ENCODE measurements at regions not wholly inside any gene's neighbourhood (a gene's known extent, or its start where the extent isn't known, plus 50 kb on each side); places are given as distances from the start of the nearest gene placed in this dataset.

DNA sequence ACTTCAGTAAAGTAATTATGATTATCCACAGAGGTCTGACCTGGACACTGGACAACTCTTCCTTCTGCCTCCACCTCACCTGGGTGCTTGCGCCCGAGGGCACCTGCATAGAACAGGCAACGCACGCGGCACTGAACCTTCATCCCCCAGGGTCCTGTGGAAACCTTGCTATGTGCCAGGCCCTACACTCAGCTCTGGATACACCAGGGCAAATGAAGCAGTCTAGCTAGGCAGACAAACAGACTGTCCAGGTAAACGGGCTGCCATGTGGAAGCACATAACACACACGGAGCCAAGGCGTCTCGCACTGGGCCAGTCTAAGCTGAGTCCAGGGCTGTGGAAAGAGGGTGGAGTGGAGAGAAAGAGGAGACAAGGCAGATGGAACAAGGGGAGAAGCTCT, 109.3 kb upstream of the AFDN start:
- Histone ChIP-seq H3K27me3 (ENCODE audit: insufficient read depth, low read depth, low read length) (no peaks in the 10 kb centered on the region), H2AFZ (ENCODE audit: low read depth, low read length) (no peak overlapping the region), H3K4me2 (ENCODE audit: low read length) (no peak overlapping the region), H3K27ac (ENCODE audit: low read length) (no peak overlapping the region), H3K4me3 (ENCODE audit: low read length) (no peak overlapping the region), H3K9ac (ENCODE audit: low read length) (no peak overlapping the region), H3K79me2 (replicated peaks; ENCODE audit: insufficient read depth, low read length) (no peaks in the 10 kb centered on the region), H3K9me3 (ENCODE audit: low read length) (no peaks in the 10 kb centered on the region), H3K9me2 (ENCODE audit: insufficient read depth, low read length) (no peaks in the 10 kb centered on the region), H4K20me1 (ENCODE audit: insufficient read depth) (no peaks in the 10 kb centered on the region), H3K36me3 (ENCODE audit: insufficient read depth, low read length) (no peaks in the 10 kb centered on the region), H3F3A (ENCODE audit: insufficient read depth, low read length, poor library complexity, severe bottlenecking) (no peaks in the 10 kb centered on the region)
- no peak for TF ChIP-seq MXI1 (conservative IDR thresholded peaks at IDR 0.05; ENCODE audit: poor library complexity, severe bottlenecking)
- no peak for TF ChIP-seq SMC3 (conservative IDR thresholded peaks at IDR 0.05; ENCODE audit: poor library complexity)
- TF ChIP-seq POLR2AphosphoS5 (IDR thresholded peaks at IDR 0.05): no peak
- TF ChIP-seq, protein P1, sequence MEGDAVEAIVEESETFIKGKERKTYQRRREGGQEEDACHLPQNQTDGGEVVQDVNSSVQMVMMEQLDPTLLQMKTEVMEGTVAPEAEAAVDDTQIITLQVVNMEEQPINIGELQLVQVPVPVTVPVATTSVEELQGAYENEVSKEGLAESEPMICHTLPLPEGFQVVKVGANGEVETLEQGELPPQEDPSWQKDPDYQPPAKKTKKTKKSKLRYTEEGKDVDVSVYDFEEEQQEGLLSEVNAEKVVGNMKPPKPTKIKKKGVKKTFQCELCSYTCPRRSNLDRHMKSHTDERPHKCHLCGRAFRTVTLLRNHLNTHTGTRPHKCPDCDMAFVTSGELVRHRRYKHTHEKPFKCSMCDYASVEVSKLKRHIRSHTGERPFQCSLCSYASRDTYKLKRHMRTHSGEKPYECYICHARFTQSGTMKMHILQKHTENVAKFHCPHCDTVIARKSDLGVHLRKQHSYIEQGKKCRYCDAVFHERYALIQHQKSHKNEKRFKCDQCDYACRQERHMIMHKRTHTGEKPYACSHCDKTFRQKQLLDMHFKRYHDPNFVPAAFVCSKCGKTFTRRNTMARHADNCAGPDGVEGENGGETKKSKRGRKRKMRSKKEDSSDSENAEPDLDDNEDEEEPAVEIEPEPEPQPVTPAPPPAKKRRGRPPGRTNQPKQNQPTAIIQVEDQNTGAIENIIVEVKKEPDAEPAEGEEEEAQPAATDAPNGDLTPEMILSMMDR (IDR thresholded peaks at IDR 0.05; ENCODE audit: poor library complexity, severe bottlenecking): no peak
- no peak for TF ChIP-seq RAD21 (conservative IDR thresholded peaks at IDR 0.05)

DNA sequence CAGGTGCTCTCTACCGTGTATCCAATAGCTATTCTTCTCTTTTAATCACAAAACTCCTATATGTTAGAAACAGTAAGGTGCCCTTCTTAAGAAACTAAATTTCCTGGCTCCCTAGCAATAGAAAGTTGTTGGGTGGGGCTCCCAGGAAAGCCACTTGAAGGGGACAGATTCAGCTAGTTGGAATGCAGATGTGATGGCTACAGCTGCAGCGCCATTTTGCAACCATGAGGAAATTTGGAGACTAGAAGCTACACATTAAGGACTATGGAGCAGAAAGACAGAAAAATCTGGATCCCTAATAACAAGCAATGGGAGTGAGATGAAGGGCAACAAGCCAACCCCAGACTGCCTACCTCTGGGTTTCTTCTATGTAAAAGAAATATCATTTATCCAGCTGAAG, 108.8 kb upstream of the AFDN start:
- TF ChIP-seq SMC3 (conservative IDR thresholded peaks at IDR 0.05; ENCODE audit: poor library complexity): no peak
- no peaks in the 10 kb centered on the region for H3F3A ChIP-seq (ENCODE audit: insufficient read depth, low read length, poor library complexity, severe bottlenecking)
- H3K9ac ChIP-seq (ENCODE audit: low read length): no peak overlapping the region
- H4K20me1 ChIP-seq (ENCODE audit: insufficient read depth): no peaks in the 10 kb centered on the region
- no peaks in the 10 kb centered on the region for H3K79me2 ChIP-seq (replicated peaks; ENCODE audit: insufficient read depth, low read length)
- H3K4me3 ChIP-seq (ENCODE audit: low read length): no peak overlapping the region
- no peak overlapping the region for H2AFZ ChIP-seq (ENCODE audit: low read depth, low read length)
- H3K9me3 ChIP-seq (ENCODE audit: low read length): no peaks in the 10 kb centered on the region
- H3K4me2 ChIP-seq (ENCODE audit: low read length): no peak overlapping the region
- no peaks in the 10 kb centered on the region for H3K36me3 ChIP-seq (ENCODE audit: insufficient read depth, low read length)
- H3K9me2 ChIP-seq (ENCODE audit: insufficient read depth, low read length): no peaks in the 10 kb centered on the region
- H3K27ac ChIP-seq (ENCODE audit: low read length): no peak overlapping the region
- H3K27me3 ChIP-seq (ENCODE audit: insufficient read depth, low read depth, low read length): no peaks in the 10 kb centered on the region

DNA sequence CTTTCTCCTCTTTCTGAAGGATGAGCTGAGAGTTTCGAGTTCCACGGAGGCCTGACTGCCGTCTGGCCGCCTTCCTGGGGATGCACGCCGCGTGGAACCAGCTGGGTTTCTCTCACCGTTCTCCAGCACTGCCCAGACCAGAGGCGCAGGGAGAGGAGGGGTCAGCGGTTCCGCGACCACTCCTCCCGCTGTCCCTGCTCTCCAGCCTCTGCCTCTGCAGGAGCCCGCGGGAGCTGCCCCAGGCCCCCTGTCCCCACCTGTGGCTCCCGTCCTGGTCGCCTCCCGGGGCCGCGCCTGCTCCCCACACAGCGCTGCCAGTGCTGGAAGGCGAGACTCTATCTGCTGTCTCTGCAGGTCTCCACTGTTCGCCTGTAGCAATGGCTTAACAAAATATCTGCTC, 106.8 kb upstream of the AFDN start:
- Histone ChIP-seq H3K9me3 (ENCODE audit: low read length) (no peaks in the 10 kb centered on the region), H3K4me3 (ENCODE audit: low read length) (no peak overlapping the region), H4K20me1 (ENCODE audit: insufficient read depth) (no peaks in the 10 kb centered on the region), H3F3A (ENCODE audit: insufficient read depth, low read length, poor library complexity, severe bottlenecking) (no peaks in the 10 kb centered on the region), H3K9me2 (ENCODE audit: insufficient read depth, low read length) (no peaks in the 10 kb centered on the region), H3K27me3 (ENCODE audit: insufficient read depth, low read depth, low read length) (no peaks in the 10 kb centered on the region), H3K4me2 (ENCODE audit: low read length) (no peak overlapping the region), H3K9ac (ENCODE audit: low read length) (no peak overlapping the region), H3K36me3 (ENCODE audit: insufficient read depth, low read length) (no peaks in the 10 kb centered on the region), H3K27ac (ENCODE audit: low read length) (no peak overlapping the region), H2AFZ (ENCODE audit: low read depth, low read length) (no peak overlapping the region), H3K79me2 (replicated peaks; ENCODE audit: insufficient read depth, low read length) (no peaks in the 10 kb centered on the region)
- TF ChIP-seq TAF1 (IDR thresholded peaks at IDR 0.05; ENCODE audit: low read depth) (no peak), EP300 (conservative IDR thresholded peaks at IDR 0.05; ENCODE audit: poor library complexity, severe bottlenecking) (no peak), SMC3 (conservative IDR thresholded peaks at IDR 0.05; ENCODE audit: poor library complexity) (no peak), POLR2AphosphoS5 (IDR thresholded peaks at IDR 0.05) (no peak), RAD21 (conservative IDR thresholded peaks at IDR 0.05) (no peak), EZH2 (IDR thresholded peaks at IDR 0.05; ENCODE audit: borderline replicate concordance, insufficient read depth, low read length, poor library complexity, severe bottlenecking) (no peak)
- TF ChIP-seq, protein P1 (IDR thresholded peaks at IDR 0.05; ENCODE audit: poor library complexity, severe bottlenecking): no peak
- TF ChIP-seq, protein P2, sequence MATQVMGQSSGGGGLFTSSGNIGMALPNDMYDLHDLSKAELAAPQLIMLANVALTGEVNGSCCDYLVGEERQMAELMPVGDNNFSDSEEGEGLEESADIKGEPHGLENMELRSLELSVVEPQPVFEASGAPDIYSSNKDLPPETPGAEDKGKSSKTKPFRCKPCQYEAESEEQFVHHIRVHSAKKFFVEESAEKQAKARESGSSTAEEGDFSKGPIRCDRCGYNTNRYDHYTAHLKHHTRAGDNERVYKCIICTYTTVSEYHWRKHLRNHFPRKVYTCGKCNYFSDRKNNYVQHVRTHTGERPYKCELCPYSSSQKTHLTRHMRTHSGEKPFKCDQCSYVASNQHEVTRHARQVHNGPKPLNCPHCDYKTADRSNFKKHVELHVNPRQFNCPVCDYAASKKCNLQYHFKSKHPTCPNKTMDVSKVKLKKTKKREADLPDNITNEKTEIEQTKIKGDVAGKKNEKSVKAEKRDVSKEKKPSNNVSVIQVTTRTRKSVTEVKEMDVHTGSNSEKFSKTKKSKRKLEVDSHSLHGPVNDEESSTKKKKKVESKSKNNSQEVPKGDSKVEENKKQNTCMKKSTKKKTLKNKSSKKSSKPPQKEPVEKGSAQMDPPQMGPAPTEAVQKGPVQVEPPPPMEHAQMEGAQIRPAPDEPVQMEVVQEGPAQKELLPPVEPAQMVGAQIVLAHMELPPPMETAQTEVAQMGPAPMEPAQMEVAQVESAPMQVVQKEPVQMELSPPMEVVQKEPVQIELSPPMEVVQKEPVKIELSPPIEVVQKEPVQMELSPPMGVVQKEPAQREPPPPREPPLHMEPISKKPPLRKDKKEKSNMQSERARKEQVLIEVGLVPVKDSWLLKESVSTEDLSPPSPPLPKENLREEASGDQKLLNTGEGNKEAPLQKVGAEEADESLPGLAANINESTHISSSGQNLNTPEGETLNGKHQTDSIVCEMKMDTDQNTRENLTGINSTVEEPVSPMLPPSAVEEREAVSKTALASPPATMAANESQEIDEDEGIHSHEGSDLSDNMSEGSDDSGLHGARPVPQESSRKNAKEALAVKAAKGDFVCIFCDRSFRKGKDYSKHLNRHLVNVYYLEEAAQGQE (IDR thresholded peaks at IDR 0.05; ENCODE audit: borderline replicate concordance): no peak
